Right lobe of liver (tissue), 4 donors: ENCODE measurements at regions not wholly inside any gene's neighbourhood (a gene's known extent, or its start where the extent isn't known, plus 50 kb on each side); places are given as distances from the start of the nearest gene placed in this dataset.
"Not testable (repeated sequence)": the region's sequence is repeated elsewhere in the genome, so short reads cannot be mapped to it uniquely, and the experiment has no call there.

ENCODE experiments used
- POLR2A ChIP-seq: fragments of 450-650 bp; IDR thresholded peaks from one replicate; pipeline ENCODE4 v1.6.1; 2017; ENCODE audit warnings: antibody characterized with exemption, mild to moderate bottlenecking
- TF ChIP-seq, protein P1 (sequence below), 4 donors: fragments of 200-600 bp in 3 of 4; fragments of 450-650 bp in 1 of 4; IDR thresholded peaks; one replicate each; pipeline versions ENCODE4 v1.5.1 to v1.8.0; 2016 to 2022; ENCODE audit warnings: antibody characterized with exemption in 4 of 4, mild to moderate bottlenecking in 2 of 4
- donor health status: DM: no; HTN: no; CAD: no.
- donor health status: DM: no; HTN: no; CAD: no.
- donor health status: DM: no; HTN: yes; CAD: no.

DNA sequence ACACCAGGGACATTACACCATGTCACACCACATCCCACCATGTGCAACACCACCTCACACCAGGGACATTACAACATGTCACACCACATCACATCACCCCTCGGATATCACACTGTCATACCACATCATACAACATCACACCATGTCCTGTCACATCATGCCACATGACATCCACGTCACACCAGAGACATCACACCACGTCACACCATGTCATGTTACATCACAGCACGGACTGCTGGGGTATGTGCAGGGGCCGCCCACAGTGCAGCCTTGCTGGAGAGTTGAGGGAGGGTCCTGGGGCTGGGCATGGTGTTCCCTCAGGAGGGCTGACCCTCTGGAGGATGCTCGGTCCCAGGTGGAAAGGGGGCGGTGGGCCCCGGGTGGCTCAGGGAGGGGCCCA, 91.4 kb downstream of the TMEM121 start:
- TF ChIP-seq, protein P1, sequence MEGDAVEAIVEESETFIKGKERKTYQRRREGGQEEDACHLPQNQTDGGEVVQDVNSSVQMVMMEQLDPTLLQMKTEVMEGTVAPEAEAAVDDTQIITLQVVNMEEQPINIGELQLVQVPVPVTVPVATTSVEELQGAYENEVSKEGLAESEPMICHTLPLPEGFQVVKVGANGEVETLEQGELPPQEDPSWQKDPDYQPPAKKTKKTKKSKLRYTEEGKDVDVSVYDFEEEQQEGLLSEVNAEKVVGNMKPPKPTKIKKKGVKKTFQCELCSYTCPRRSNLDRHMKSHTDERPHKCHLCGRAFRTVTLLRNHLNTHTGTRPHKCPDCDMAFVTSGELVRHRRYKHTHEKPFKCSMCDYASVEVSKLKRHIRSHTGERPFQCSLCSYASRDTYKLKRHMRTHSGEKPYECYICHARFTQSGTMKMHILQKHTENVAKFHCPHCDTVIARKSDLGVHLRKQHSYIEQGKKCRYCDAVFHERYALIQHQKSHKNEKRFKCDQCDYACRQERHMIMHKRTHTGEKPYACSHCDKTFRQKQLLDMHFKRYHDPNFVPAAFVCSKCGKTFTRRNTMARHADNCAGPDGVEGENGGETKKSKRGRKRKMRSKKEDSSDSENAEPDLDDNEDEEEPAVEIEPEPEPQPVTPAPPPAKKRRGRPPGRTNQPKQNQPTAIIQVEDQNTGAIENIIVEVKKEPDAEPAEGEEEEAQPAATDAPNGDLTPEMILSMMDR (IDR thresholded peaks at IDR 0.05) = not testable (repeated sequence)
- not testable (repeated sequence) for TF ChIP-seq POLR2A
